LHCN-M2 (cell line): ENCODE measurements at regions not wholly inside any gene's neighbourhood (a gene's known extent, or its start where the extent isn't known, plus 50 kb on each side); places are given as distances from the start of the nearest gene placed in this dataset.
"Not testable (repeated sequence)": the region's sequence is repeated elsewhere in the genome, so short reads cannot be mapped to it uniquely, and the experiment has no call there.

ENCODE experiments used
- DNase-seq: peaks from one replicate; pipeline ENCODE4 v3.0.0-alpha.2; 2012; ENCODE audit warnings: low read depth

DNA sequence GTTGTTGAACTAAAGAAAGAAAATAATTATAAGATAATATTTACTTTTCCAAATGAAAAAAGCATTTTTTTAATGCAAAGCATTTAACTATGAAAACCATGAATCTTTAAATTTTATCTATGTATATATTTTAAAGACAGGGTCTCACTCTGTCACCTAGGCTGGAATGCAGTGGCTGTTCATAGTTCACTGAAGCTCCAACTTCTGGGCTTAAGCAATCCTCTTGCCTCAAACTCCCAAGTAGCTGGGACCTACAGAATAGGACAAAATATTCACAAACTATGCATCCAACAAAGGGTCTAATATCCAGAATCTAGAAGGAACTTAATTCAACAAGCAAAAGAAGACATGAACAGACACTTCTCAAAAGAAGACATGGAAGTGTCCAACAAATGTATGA is 55.9 kb upstream of the ALB start:
- DNase-seq: no peak

DNA sequence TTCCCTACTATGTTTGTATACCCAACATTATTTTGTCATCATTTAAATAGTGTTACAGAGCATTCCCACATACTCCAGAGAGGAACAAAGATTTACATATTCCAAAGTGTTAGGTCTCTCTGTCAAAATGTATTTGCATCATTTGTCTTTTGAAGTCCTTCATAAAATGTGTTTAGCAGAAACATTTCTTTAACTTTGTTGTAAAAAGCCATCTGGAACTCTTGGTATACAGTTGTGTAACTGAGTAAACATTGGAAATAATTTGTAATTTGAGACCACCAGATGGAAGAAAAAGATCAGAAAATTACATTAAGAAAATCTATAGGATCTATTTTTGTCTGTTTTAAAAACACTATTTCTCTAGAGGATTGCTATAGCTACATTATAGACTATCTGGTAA is 56.6 kb upstream of the ALB start:
- DNase-seq: no peak

DNA sequence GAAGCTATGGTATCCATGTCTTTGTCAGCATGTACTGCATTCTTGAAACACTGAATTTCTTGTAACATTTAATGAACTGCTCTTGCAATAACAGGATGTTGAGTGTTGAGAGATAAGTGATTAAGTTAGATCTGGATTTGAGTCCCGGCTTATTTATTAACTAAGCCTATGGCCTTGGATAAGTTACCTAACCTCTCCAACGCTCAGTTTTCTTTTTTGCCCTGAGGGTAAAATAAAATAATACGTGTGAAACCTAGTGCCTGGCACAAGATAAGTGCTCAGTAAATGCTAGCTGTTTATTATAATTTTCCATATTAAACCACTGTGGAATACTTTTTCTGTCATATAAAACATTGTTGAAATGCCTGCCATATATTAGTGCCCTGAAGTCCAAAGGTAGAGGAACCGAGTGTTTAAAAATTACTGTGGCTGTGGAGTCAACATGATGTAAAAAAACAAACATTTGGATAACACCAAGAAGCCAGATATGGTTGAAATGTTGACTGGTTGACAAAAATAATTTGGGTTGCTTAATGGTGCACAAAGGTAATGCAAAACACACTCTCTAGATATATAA is 58.6 kb upstream of the ALB start:
- DNase-seq: no peak

DNA sequence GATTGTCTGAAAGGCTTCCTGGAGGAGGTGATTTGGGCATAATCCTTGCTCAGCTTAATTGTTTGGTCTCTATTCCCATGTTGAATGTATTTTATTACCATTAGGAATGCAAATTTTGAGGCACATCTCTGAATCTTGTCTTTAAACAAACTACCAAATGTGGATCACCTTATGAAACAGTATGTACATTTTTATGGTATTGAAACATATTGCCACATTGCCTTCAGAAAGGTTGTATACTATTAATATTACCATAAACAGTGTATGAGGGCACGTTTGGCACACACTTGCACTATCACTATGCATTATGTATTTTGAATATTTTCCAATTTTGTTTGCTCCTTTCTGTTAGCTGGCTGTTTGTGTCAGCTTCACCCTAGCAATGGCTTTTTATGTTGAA is 60.0 kb upstream of the ALB start:
- DNase-seq: no peak

DNA sequence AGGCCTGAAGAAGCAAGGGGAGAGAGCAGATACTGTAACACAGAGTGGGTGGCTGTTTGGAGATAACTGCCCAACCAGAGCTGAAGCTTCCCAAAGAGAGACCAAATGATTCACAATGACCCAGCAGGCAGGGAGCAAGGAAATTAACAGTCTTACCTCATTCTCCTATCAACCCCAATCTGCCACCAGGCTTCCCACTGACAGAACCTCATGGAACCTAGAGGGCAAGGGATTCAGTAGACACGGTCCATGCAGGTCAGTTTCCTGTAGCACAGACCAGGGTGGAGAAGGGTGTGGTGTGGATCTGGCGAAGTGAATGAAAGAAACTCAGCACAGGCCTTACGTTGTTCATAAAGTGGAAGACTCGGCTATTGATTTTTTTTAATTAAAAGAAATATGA is 60.7 kb upstream of the ALB start:
- DNase-seq: no peak

DNA sequence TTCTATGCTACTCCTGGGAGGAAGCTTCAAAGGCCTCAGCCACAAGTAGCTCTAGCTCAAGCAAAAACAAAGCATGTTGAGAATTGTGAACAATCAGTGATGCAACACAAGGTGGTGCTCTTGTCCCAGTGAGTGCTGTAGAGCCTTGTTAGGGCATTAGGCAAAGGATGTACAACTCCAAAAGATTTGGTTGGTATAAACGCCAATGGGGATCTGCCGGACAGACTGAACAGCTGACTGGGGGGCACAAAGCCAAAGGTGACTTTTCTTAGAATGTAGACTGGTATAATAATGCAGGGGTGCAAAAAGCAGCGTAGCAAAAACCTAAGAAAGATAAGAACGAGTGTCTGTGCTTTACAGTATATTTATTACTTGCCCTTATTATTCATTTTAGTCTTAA is 62.6 kb upstream of the ALB start:
- DNase-seq: peak; percentile 59

DNA sequence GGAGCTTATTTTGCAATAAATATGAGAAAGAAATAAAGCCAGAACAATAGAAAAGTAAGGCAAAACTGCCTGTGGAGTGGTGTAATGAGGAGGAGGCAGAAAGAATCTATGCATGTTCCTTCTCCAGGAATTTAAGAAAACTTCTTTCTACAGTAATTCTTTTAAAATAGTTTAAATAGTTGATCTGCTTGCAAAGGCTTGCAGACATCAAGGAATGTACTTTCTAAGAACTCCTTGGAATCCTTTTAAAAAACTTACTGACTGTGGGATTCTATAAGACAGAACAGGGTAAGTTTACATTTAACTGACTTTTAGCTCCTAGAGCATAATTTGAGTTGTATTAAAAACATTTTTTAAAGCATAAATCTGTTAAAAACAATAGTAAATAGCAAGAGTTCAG is 63.2 kb upstream of the ALB start:
- no peak for DNase-seq

DNA sequence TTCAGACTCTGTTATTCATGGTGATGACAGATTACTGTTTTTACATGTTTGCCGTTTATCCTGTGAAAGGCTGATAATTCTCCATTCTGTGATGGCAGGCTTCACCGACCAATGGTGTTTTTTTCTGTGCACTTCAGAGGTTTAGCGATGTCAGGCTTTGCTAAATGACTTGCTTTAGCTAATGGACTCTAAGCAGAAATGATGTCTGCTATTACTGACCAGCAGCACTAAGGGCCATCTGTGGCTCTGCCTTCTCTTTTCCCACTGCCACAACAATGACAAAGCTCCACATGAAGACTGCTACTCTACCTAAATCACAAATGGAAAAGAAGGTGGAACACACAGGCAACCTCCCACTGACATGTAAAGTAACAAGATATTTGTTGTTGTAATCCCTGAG is 68.4 kb upstream of the ALB start:
- no peak for DNase-seq

DNA sequence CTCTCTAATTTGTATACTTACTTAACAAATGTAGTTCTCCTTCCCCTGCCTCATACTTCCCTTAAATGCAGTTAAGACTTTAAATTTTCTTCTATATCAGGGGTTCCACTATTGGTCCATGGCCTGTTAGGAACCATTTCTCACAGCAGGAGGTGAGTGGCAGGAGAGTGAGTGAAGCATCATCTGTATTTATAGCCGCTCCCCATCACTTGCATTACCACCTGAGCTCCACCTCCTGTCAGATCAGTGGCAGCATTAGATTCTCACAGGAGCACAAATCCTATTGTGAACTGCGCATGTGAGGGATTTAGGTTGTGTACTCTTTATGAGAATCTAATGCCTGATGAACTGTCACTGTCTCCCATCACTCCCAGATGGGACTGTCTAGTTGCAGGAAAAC is 72.1 kb upstream of the ALB start:
- DNase-seq: not testable (repeated sequence)

DNA sequence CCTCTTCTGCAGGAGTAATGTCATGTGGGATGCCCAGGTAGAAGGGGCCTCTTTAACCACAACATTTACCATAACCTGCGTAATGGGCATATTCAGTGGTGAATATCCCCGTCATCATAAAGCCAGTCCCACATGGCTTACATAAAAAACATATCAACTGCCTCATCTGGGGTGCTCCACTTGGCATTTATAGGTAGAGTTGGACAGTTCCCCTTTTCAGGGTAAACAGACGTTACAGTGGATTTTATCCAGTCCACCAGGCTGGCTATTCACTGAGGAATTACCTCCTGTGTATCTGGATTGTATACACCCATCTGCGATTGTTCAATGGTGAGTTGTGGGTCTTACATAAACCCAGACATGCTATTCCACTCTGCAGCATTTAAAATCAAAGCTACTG is 70.7 kb upstream of the ANKRD17 start:
- DNase-seq: no peak

DNA sequence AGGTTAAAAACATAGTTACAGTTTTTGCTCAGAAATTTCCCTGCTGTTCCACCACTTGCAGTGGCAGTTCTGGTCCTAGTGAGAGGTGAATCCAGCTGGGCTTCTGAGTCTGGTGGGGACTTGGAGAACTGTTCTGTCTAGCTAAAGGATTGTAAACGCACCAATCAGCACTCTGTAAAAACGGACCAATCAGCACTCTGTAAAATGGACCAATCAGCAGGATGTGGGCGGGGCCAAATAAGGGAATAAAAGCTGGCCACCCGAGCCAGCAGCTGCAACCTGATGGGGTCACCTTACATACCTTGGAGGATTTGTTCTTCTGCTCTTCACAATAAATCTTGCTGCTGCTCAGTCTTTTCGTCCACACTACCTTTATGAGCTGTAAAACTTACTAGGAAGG is 67.2 kb upstream of the ANKRD17 start:
- DNase-seq: not testable (repeated sequence)

DNA sequence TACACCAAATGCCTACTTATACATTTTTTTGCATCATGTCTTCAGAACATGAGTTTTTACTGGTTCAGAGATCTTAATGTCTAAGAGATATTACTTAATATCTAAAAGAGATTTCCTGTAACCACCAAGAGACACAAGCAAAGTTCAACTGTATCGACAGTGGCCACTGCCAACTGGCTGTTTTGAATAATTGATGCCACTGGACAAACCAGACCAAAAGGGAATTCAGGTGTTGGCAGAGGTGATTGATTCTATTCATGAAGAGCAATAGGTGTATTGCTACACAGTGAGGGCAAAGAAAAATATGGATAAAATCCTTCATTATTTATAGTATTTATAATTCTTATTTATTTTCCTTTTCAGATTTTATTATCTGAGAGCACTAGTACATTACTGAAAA is 58.5 kb upstream of the ANKRD17 start:
- DNase-seq: no peak

DNA sequence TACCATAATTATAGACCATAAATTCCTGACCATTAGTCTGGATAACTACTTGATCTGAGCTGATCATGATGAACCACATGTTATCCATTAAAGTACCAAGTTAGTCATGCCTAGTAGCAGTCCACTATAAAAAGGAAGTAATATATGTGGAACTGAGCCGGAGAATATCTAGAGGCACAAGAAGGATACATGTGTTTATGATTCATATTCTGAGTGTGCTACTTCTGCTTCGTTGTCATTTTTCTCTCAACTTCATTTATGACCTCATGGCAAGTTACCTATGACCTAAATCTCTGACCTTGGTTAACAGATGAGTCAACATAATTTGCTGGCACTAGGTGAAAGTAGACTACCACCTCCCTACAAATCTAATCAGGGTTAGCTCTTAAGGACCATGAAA is 56.5 kb upstream of the ANKRD17 start:
- peak; percentile 25 for DNase-seq

DNA sequence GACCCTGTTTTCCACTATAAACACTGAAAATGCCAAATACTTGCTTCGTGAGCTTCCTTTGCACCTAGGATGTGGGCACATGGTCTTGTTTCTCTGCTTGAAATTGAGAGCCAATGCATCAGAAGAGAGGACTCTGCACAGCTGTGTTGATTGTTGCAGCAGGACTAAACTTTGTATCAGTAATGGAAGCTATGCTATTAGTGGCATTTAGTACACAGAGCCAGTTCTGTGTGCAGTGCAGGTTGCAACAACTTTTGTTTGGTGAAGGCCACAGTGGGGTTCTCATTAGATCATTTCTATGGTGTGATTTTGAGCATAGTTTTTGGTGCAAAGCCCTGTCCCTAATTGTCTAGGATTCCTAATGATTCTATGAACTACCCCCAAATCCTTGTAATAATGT is 54.4 kb upstream of the ANKRD17 start:
- no peak for DNase-seq

DNA sequence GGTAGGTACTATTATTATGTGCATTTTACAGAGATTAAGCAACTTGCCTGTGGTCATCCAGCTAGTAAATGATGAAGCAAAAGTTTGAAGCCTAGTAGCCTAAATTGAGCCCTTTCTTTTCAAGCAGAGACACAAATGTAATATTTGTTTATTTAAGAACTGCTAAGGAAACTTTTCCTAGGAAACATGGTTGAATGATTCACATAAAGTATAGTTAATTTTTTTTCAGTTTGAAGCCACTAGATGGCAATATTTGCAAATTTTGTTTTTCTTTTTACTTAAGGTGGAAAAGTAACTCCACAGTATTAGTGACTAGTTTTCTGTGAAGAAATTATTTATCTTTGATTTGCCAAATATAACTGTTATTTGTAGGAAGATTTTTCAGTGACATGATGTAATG is 52.8 kb upstream of the ANKRD17 start:
- peak; percentile 56 for DNase-seq

DNA sequence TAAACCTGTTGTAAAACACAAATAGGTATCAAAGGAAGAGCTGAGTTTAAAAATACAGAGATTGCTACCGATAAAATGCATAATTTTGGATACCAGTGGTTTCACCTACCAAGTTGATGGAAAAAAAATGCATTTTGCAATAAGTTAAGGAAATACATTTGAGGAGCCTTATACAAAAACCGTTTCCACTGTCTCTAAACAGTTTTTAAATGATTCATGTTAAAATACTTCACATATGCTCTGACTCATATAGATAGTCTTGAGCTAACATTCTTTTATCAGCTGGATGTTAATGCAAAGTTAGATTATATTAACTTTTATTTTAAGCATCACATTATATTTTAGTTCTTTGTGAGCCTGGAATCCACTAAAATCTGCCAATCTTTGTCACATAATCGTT is 50.6 kb upstream of the ANKRD17 start:
- peak; percentile 36 for DNase-seq
